Mucosa of stomach (tissue), 1 donor: ENCODE measurements at regions not wholly inside any gene's neighbourhood (a gene's known extent, or its start where the extent isn't known, plus 50 kb on each side); places are given as distances from the start of the nearest gene placed in this dataset.

Experiments
- H3K27me3 ChIP-seq: one replicate; pipeline ENCODE4 v1.7.0; 2013; ENCODE audit warnings: mild to moderate bottlenecking, low read length; ENCODE audit not compliant: control insufficient read depth, insufficient read depth
- H3K36me3 ChIP-seq: one replicate; pipeline ENCODE4 v1.7.0; 2013; ENCODE audit warnings: low read length; ENCODE audit not compliant: control insufficient read depth, insufficient read depth
- H3K4me1 ChIP-seq: one replicate; pipeline ENCODE4 v1.7.0; 2013; ENCODE audit warnings: mild to moderate bottlenecking, low read length; ENCODE audit not compliant: control insufficient read depth, insufficient read depth
- H3K4me3 ChIP-seq: one replicate; pipeline ENCODE4 v1.7.0; 2013; ENCODE audit warnings: low read length
- H3K9ac ChIP-seq: one replicate; pipeline ENCODE4 v1.7.0; 2013; ENCODE audit warnings: mild to moderate bottlenecking, low read length, moderate library complexity
- H3K9me3 ChIP-seq: one replicate; pipeline ENCODE4 v1.7.0; 2013; ENCODE audit warnings: mild to moderate bottlenecking, low read length, moderate library complexity; ENCODE audit not compliant: control insufficient read depth
- donor health status: Pancreatic carcinoma.

- Histone ChIP-seq H3K4me3 (no peak overlapping the region), H3K27me3 (no peaks in the 10 kb centered on the region), H3K4me1 (no peaks in the 10 kb centered on the region), H3K9ac (no peak overlapping the region), H3K36me3 (no peaks in the 10 kb centered on the region), H3K9me3 (no peaks in the 10 kb centered on the region)
These were observed 448.1 kb upstream of the MIR17HG start for GRCh38 chr13:90899416-90899815.

- Histone ChIP-seq H3K4me1 (no peaks in the 10 kb centered on the region), H3K4me3 (no peak overlapping the region)
These were observed 445.2 kb upstream of the MIR17HG start for GRCh38 chr13:90902255-90902654.

GRCh38 chr13:90906554-90906953 lies 440.9 kb upstream of the MIR17HG start:
- Histone ChIP-seq H3K27me3 (no peaks in the 10 kb centered on the region), H3K36me3 (no peaks in the 10 kb centered on the region), H3K9ac (no peak overlapping the region)

More at GRCh38 chr13:90902255-90902654, 445.2 kb upstream of the MIR17HG start:
- H3K27me3 ChIP-seq = no peaks in the 10 kb centered on the region
- no peaks in the 10 kb centered on the region for H3K36me3 ChIP-seq
- no peak overlapping the region for H3K9ac ChIP-seq
- no peaks in the 10 kb centered on the region for H3K9me3 ChIP-seq

GRCh38 chr13:90908792-90909191 lies 438.7 kb upstream of the MIR17HG start:
- no peaks in the 10 kb centered on the region for H3K36me3 ChIP-seq
- no peak overlapping the region for H3K9ac ChIP-seq
- no peaks in the 10 kb centered on the region for H3K4me1 ChIP-seq
- no peak overlapping the region for H3K4me3 ChIP-seq
- H3K9me3 ChIP-seq = no peaks in the 10 kb centered on the region
- H3K27me3 ChIP-seq = no peaks in the 10 kb centered on the region

More at GRCh38 chr13:90906554-90906953, 440.9 kb upstream of the MIR17HG start:
- H3K9me3 ChIP-seq = no peaks in the 10 kb centered on the region
- H3K4me3 ChIP-seq = no peak overlapping the region
- H3K4me1 ChIP-seq = no peaks in the 10 kb centered on the region

GRCh38 chr13:90910018-90910639 lies 437.4 kb upstream of the MIR17HG start:
- Histone ChIP-seq H3K9ac (no peak overlapping the region), H3K4me3 (no peak overlapping the region), H3K36me3 (no peaks in the 10 kb centered on the region), H3K27me3 (no peaks in the 10 kb centered on the region), H3K4me1 (no peaks in the 10 kb centered on the region), H3K9me3 (no peaks in the 10 kb centered on the region)

- no peaks in the 10 kb centered on the region for H3K36me3 ChIP-seq
- H3K9me3 ChIP-seq = no peaks in the 10 kb centered on the region
- H3K4me3 ChIP-seq = no peak overlapping the region
- no peaks in the 10 kb centered on the region for H3K27me3 ChIP-seq
- no peak overlapping the region for H3K9ac ChIP-seq
- H3K4me1 ChIP-seq = no peaks in the 10 kb centered on the region
These were observed 435.2 kb upstream of the MIR17HG start for GRCh38 chr13:90912247-90912646.

GRCh38 chr13:90918536-90918935 lies 429.0 kb upstream of the MIR17HG start:
- no peaks in the 10 kb centered on the region for H3K4me1 ChIP-seq
- H3K36me3 ChIP-seq = no peaks in the 10 kb centered on the region
- no peak overlapping the region for H3K9ac ChIP-seq
- H3K27me3 ChIP-seq = no peaks in the 10 kb centered on the region
- no peak overlapping the region for H3K4me3 ChIP-seq
- H3K9me3 ChIP-seq = no peaks in the 10 kb centered on the region

GRCh38 chr13:90919153-90919552 lies 428.3 kb upstream of the MIR17HG start:
- Histone ChIP-seq H3K4me3 (no peak overlapping the region), H3K36me3 (no peaks in the 10 kb centered on the region), H3K4me1 (no peaks in the 10 kb centered on the region), H3K9ac (no peak overlapping the region), H3K9me3 (no peaks in the 10 kb centered on the region), H3K27me3 (no peaks in the 10 kb centered on the region)

- Histone ChIP-seq H3K9me3 (no peaks in the 10 kb centered on the region), H3K36me3 (no peaks in the 10 kb centered on the region), H3K9ac (no peak overlapping the region), H3K4me1 (no peaks in the 10 kb centered on the region), H3K27me3 (no peaks in the 10 kb centered on the region), H3K4me3 (no peak overlapping the region)
These were observed 421.0 kb upstream of the MIR17HG start for GRCh38 chr13:90926459-90926858.

- Histone ChIP-seq H3K27me3 (no peaks in the 10 kb centered on the region), H3K4me1 (no peaks in the 10 kb centered on the region), H3K9me3 (no peaks in the 10 kb centered on the region), H3K9ac (no peak overlapping the region), H3K4me3 (no peak overlapping the region), H3K36me3 (no peaks in the 10 kb centered on the region)
These were observed 419.4 kb upstream of the MIR17HG start for GRCh38 chr13:90928109-90928508.

GRCh38 chr13:90933097-90933826 lies 414.2 kb upstream of the MIR17HG start:
- no peak overlapping the region for H3K4me3 ChIP-seq
- H3K9ac ChIP-seq = no peak overlapping the region
- H3K4me1 ChIP-seq = no peaks in the 10 kb centered on the region
- no peaks in the 10 kb centered on the region for H3K9me3 ChIP-seq
- no peaks in the 10 kb centered on the region for H3K36me3 ChIP-seq
- no peaks in the 10 kb centered on the region for H3K27me3 ChIP-seq

- no peaks in the 10 kb centered on the region for H3K4me1 ChIP-seq
- H3K36me3 ChIP-seq = no peaks in the 10 kb centered on the region
- no peaks in the 10 kb centered on the region for H3K27me3 ChIP-seq
- H3K9ac ChIP-seq = no peak overlapping the region
- no peak overlapping the region for H3K4me3 ChIP-seq
- no peaks in the 10 kb centered on the region for H3K9me3 ChIP-seq
These were observed 412.7 kb upstream of the MIR17HG start for GRCh38 chr13:90934741-90935140.
